PC-9 (cell line): ENCODE measurements at regions not wholly inside any gene's neighbourhood (a gene's known extent, or its start where the extent isn't known, plus 50 kb on each side); places are given as distances from the start of the nearest gene placed in this dataset.

Experiments
- BruUV-seq: library from RNA; stranded (reverse); fragments of 400-500 nt; replicated peaks from 2 replicates; lab custom pipeline; 2021; lab: Mats Ljungman, UMichigan
- CTCF ChIA-PET: fragments of 300-600 bp; sonication (Branson Sonifier 250); formaldehyde crosslinking; loops from one replicate; lab custom pipeline; 2022; ENCODE audit warnings: antibody characterized with exemption; lab: Charles Lee
- POLR2A ChIA-PET: fragments of 300-600 bp; sonication (Branson Sonifier 250); formaldehyde crosslinking; loops from one replicate; lab custom pipeline; 2022; ENCODE audit warnings: antibody characterized with exemption; ENCODE audit not compliant: unreplicated experiment; lab: Charles Lee
- DNase-seq, 2 experiments: peaks; one replicate each; pipeline versions ENCODE4 v3.0.0 to v3.0.0-alpha.2; 2015 to 2022; ENCODE audit warnings: mixed read lengths in 1 of 2
- H2AFZ ChIP-seq: fragments of 200-600 bp; sonication (generic); 2 replicates; pipeline ENCODE4 v1.8.1; 2017; ENCODE audit warnings: antibody characterized with exemption
- H3F3A ChIP-seq: fragments of 200-600 bp; sonication (generic); 2 replicates; pipeline ENCODE4 v1.8.1; 2017; ENCODE audit warnings: antibody characterized with exemption, mild to moderate bottlenecking, low read depth; ENCODE audit not compliant: insufficient read depth
- H3K27ac ChIP-seq: fragments of 200-600 bp; sonication (generic); 2 replicates; pipeline ENCODE4 v1.6.1; 2016; ENCODE audit warnings: mixed run types
- H3K27me3 ChIP-seq: fragments of 200-600 bp; sonication (generic); 2 replicates; pipeline ENCODE4 v1.6.1; 2016; ENCODE audit warnings: low read depth, mixed run types; ENCODE audit not compliant: insufficient read depth
- H3K36me3 ChIP-seq: fragments of 200-600 bp; sonication (generic); 2 replicates; pipeline ENCODE4 v1.6.1; 2016; ENCODE audit warnings: low read depth, mixed run types
- H3K4me1 ChIP-seq: fragments of 200-600 bp; sonication (generic); replicated peaks from 2 replicates; pipeline ENCODE4 v1.6.1; 2016; ENCODE audit warnings: mixed run types; ENCODE audit not compliant: insufficient read depth
- H3K4me2 ChIP-seq: fragments of 200-600 bp; sonication (generic); 2 replicates; pipeline ENCODE4 v1.6.1; 2017; ENCODE audit warnings: mixed run types
- H3K4me3 ChIP-seq: fragments of 200-600 bp; sonication (generic); 2 replicates; pipeline ENCODE4 v1.6.1; 2016; ENCODE audit warnings: mixed run types
- H3K79me2 ChIP-seq: fragments of 200-600 bp; sonication (generic); 2 replicates; pipeline ENCODE4 v1.6.1; 2017; ENCODE audit warnings: low read depth, mixed run types
- H3K9me2 ChIP-seq: fragments of 200-600 bp; sonication (generic); 2 replicates; pipeline ENCODE4 v1.8.1; 2017; ENCODE audit warnings: mild to moderate bottlenecking; ENCODE audit not compliant: insufficient read depth
- H3K9me3 ChIP-seq: fragments of 200-600 bp; sonication (generic); 2 replicates; pipeline ENCODE4 v1.8.1; 2016; ENCODE audit warnings: low read depth; ENCODE audit not compliant: insufficient read depth
- H4K20me1 ChIP-seq: fragments of 200-600 bp; sonication (generic); 2 replicates; pipeline ENCODE4 v1.8.1; 2017; ENCODE audit not compliant: insufficient read depth
- CTCF ChIP-seq: fragments of 200-600 bp; sonication (generic); conservative IDR thresholded peaks from 2 replicates; pipeline ENCODE4 v1.6.1; 2017; ENCODE audit warnings: mixed run types, antibody characterized with exemption, mild to moderate bottlenecking, moderate library complexity
- EZH2 ChIP-seq: fragments of 200-600 bp; sonication (generic); IDR thresholded peaks from 2 replicates; pipeline ENCODE4 v1.8.0; 2017; ENCODE audit warnings: antibody characterized with exemption, low read depth
- intact Hi-C: fragments of 100-400 bp; cut with micrococcal nuclease; formaldehyde crosslinking; loops from one replicate; pipeline ENCODE4 v1.10.0; 2022; ENCODE audit not compliant: unreplicated experiment

GRCh38 chr12:45490232-45490881, 239.1 kb upstream of the ARID2 start:
- CTCF ChIA-PET = no interaction called here
- no peak overlapping the region for H2AFZ ChIP-seq
- no peaks in the 10 kb centered on the region for H4K20me1 ChIP-seq
- no peaks in the 10 kb centered on the region for H3K9me3 ChIP-seq
- H3K79me2 ChIP-seq = no peaks in the 10 kb centered on the region
- POLR2A ChIA-PET = interaction anchor here (0.6 kb wide), 1 partner anchor 377 kb away, joined by 3 read pairs; no protein-coding TSS in a partner anchor
- H3K4me2 ChIP-seq = no peak overlapping the region
- TF ChIP-seq EZH2 (no peak), CTCF (peak; percentile 23; the same call in 1 of the 2 replicates)
- intact Hi-C loops = no loop called here
- no peaks in the 10 kb centered on the region for H3K4me1 ChIP-seq
- H3F3A ChIP-seq = no peaks in the 10 kb centered on the region
- H3K27me3 ChIP-seq = no peaks in the 10 kb centered on the region
- H3K4me3 ChIP-seq = no peak overlapping the region
- DNase-seq = peak in 1 of 2 experiments; percentile 63
- H3K27ac ChIP-seq = no peak overlapping the region
- H3K36me3 ChIP-seq = no peaks in the 10 kb centered on the region
- no TSS peak for BruUV-seq
- H3K9me2 ChIP-seq = no peaks in the 10 kb centered on the region

- Histone ChIP-seq H3K27ac (no peak overlapping the region), H3K79me2 (no peaks in the 10 kb centered on the region), H3K36me3 (no peaks in the 10 kb centered on the region), H3K4me1 (no peaks in the 10 kb centered on the region), H4K20me1 (no peaks in the 10 kb centered on the region), H3F3A (no peaks in the 10 kb centered on the region), H3K9me3 (no peaks in the 10 kb centered on the region), H3K4me2 (no peak overlapping the region), H3K4me3 (no peak overlapping the region), H2AFZ (no peak overlapping the region), H3K27me3 (no peaks in the 10 kb centered on the region), H3K9me2 (no peaks in the 10 kb centered on the region)
- intact Hi-C loops = no loop called here
- DNase-seq = no peak
- TF ChIP-seq CTCF (no peak), EZH2 (no peak)
- no TSS peak for BruUV-seq
- CTCF ChIA-PET = no interaction called here
- POLR2A ChIA-PET = no interaction called here
These were observed 235.2 kb upstream of the ARID2 start for GRCh38 chr12:45494279-45494678.

DNA sequence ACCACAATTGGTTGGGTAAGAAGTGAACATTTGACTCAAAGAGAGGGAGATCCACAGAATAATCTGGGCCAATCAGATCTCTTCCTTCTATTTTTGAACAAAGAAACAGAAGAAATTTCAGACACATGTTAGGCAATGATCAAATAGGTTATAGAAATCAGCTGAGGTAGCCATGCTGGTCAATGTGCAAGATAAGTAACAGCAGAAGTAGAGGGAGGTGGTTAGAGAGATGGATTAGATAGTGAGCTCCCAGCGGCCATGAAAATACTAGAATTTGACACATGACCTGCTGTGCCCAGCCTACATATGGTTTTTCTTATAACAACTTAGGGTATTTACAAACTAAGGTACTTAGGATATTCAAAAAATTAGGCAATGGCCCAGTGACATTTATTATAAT, 230.9 kb upstream of the ARID2 start:
- CTCF ChIA-PET = no interaction called here
- H3K36me3 ChIP-seq = no peaks in the 10 kb centered on the region
- no peaks in the 10 kb centered on the region for H3K79me2 ChIP-seq
- H3K4me1 ChIP-seq = no peaks in the 10 kb centered on the region
- no peak overlapping the region for H2AFZ ChIP-seq
- no peak for DNase-seq
- no peaks in the 10 kb centered on the region for H3K27me3 ChIP-seq
- intact Hi-C loops = no loop called here
- H4K20me1 ChIP-seq = no peaks in the 10 kb centered on the region
- H3K27ac ChIP-seq = no peak overlapping the region
- H3K4me3 ChIP-seq = no peak overlapping the region
- POLR2A ChIA-PET = no interaction called here
- no peaks in the 10 kb centered on the region for H3F3A ChIP-seq
- H3K9me3 ChIP-seq = no peaks in the 10 kb centered on the region
- TF ChIP-seq CTCF (no peak), EZH2 (no peak)
- no peaks in the 10 kb centered on the region for H3K9me2 ChIP-seq
- BruUV-seq = no TSS peak
- H3K4me2 ChIP-seq = no peak overlapping the region
